ENCODE measurements at regions not wholly inside any gene's neighbourhood (a gene's known extent, or its start where the extent isn't known, plus 50 kb on each side); places are given as distances from the start of the nearest gene placed in this dataset.

- TF ChIP-seq, protein P1, sequence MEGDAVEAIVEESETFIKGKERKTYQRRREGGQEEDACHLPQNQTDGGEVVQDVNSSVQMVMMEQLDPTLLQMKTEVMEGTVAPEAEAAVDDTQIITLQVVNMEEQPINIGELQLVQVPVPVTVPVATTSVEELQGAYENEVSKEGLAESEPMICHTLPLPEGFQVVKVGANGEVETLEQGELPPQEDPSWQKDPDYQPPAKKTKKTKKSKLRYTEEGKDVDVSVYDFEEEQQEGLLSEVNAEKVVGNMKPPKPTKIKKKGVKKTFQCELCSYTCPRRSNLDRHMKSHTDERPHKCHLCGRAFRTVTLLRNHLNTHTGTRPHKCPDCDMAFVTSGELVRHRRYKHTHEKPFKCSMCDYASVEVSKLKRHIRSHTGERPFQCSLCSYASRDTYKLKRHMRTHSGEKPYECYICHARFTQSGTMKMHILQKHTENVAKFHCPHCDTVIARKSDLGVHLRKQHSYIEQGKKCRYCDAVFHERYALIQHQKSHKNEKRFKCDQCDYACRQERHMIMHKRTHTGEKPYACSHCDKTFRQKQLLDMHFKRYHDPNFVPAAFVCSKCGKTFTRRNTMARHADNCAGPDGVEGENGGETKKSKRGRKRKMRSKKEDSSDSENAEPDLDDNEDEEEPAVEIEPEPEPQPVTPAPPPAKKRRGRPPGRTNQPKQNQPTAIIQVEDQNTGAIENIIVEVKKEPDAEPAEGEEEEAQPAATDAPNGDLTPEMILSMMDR (CRISPR knock-in tag; IDR thresholded peaks at IDR 0.05), result no peak
- TF ChIP-seq NFIB (CRISPR knock-in tag; IDR thresholded peaks at IDR 0.05; ENCODE audit: borderline replicate concordance) (no peak), RFXAP (CRISPR knock-in tag; IDR thresholded peaks at IDR 0.05; ENCODE audit: borderline replicate concordance) (no peak)
These were observed 195.7 kb downstream of the IGLL1 start for GRCh38 chr22:23384431-23384830.
